ENCODE measurements at regions not wholly inside any gene's neighbourhood (a gene's known extent, or its start where the extent isn't known, plus 50 kb on each side); places are given as distances from the start of the nearest gene placed in this dataset.

GRCh38 chr2:160731415-160731814 is 237.8 kb upstream of the RBMS1 start:
- no peaks in the 10 kb centered on the region for H3K36me3 ChIP-seq (ENCODE audit: control insufficient read depth in 4 of 4, insufficient read depth in 4 of 4, low read length in 4 of 4)
- no peaks in the 10 kb centered on the region for H3K9me3 ChIP-seq (ENCODE audit: control insufficient read depth in 4 of 4, insufficient read depth in 3 of 4, low read length in 3 of 4)
- no peak overlapping the region for H3K4me3 ChIP-seq
- DNase-seq (no peak), ATAC-seq (ENCODE audit: insufficient read depth, low FRiP score) (no peak)
- no peak overlapping the region for H3K9ac ChIP-seq (ENCODE audit: insufficient read depth in 1 of 2, low read length in 2 of 2)
- TF ChIP-seq, protein P1, sequence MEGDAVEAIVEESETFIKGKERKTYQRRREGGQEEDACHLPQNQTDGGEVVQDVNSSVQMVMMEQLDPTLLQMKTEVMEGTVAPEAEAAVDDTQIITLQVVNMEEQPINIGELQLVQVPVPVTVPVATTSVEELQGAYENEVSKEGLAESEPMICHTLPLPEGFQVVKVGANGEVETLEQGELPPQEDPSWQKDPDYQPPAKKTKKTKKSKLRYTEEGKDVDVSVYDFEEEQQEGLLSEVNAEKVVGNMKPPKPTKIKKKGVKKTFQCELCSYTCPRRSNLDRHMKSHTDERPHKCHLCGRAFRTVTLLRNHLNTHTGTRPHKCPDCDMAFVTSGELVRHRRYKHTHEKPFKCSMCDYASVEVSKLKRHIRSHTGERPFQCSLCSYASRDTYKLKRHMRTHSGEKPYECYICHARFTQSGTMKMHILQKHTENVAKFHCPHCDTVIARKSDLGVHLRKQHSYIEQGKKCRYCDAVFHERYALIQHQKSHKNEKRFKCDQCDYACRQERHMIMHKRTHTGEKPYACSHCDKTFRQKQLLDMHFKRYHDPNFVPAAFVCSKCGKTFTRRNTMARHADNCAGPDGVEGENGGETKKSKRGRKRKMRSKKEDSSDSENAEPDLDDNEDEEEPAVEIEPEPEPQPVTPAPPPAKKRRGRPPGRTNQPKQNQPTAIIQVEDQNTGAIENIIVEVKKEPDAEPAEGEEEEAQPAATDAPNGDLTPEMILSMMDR (IDR thresholded peaks at IDR 0.05; ENCODE audit: control extremely low read depth, extremely low read depth), result no peak
- peaks cover 0 to 5% (median 0%) of the 10 kb centered on the region in 5 donors for H3K4me1 ChIP-seq (ENCODE audit: control insufficient read depth in 5 of 5, insufficient read depth in 5 of 5, low read length in 5 of 5)
- H3K27ac ChIP-seq (ENCODE audit: low read depth in 1 of 2, low read length in 1 of 2), result no peak overlapping the region
- H3K27me3 ChIP-seq (ENCODE audit: control insufficient read depth in 3 of 3, insufficient read depth in 3 of 3, low read length in 2 of 3), result no peaks in the 10 kb centered on the region

DNA sequence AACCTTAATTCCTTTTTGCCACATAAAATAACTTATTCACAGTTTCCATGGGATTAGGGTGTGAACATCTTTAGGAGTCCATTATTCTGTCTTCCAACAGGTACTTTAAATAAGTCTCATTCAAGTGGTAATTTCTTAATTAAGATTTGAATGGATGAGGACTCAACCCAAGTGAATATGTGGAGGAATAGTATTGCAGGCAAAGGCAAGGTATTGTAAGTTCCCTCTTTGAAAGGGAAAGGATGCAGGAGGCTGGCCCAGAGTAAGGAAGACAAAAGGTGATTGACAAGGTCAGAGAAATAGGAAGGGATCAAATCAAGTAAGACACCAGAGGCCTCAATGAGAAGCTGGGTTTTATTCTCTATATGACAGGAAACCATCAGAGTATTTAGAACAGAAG is 238.2 kb upstream of the RBMS1 start:
- DNase-seq (no peak), ATAC-seq (ENCODE audit: insufficient read depth, low FRiP score) (no peak)
- no peaks in the 10 kb centered on the region for H3K9me3 ChIP-seq (ENCODE audit: control insufficient read depth in 4 of 4, insufficient read depth in 3 of 4, low read length in 3 of 4)
- H3K4me3 ChIP-seq, result no peak overlapping the region
- no peaks in the 10 kb centered on the region for H3K36me3 ChIP-seq (ENCODE audit: control insufficient read depth in 4 of 4, insufficient read depth in 4 of 4, low read length in 4 of 4)
- no peak overlapping the region for H3K27ac ChIP-seq (ENCODE audit: low read depth in 1 of 2, low read length in 1 of 2)
- H3K9ac ChIP-seq (ENCODE audit: insufficient read depth in 1 of 2, low read length in 2 of 2), result no peak overlapping the region
- TF ChIP-seq, protein P1 (IDR thresholded peaks at IDR 0.05; ENCODE audit: control extremely low read depth, extremely low read depth), result no peak
- H3K27me3 ChIP-seq (ENCODE audit: control insufficient read depth in 3 of 3, insufficient read depth in 3 of 3, low read length in 2 of 3), result no peaks in the 10 kb centered on the region
- H3K4me1 ChIP-seq (ENCODE audit: control insufficient read depth in 5 of 5, insufficient read depth in 5 of 5, low read length in 5 of 5), result peaks cover 0 to 5% (median 0%) of the 10 kb centered on the region in 5 donors

- Histone ChIP-seq H3K4me1 (ENCODE audit: control insufficient read depth in 5 of 5, insufficient read depth in 5 of 5, low read length in 5 of 5) (peaks cover 0 to 5% (median 0%) of the 10 kb centered on the region in 5 donors), H3K36me3 (ENCODE audit: control insufficient read depth in 4 of 4, insufficient read depth in 4 of 4, low read length in 4 of 4) (no peaks in the 10 kb centered on the region), H3K9me3 (ENCODE audit: control insufficient read depth in 4 of 4, insufficient read depth in 3 of 4, low read length in 3 of 4) (no peaks in the 10 kb centered on the region), H3K27me3 (ENCODE audit: control insufficient read depth in 3 of 3, insufficient read depth in 3 of 3, low read length in 2 of 3) (no peaks in the 10 kb centered on the region), H3K27ac (ENCODE audit: low read depth in 1 of 2, low read length in 1 of 2) (no peak overlapping the region), H3K4me3 (no peak overlapping the region), H3K9ac (ENCODE audit: insufficient read depth in 1 of 2, low read length in 2 of 2) (no peak overlapping the region)
- DNase-seq (no peak), ATAC-seq (ENCODE audit: insufficient read depth, low FRiP score) (no peak)
- TF ChIP-seq, protein P1 (IDR thresholded peaks at IDR 0.05; ENCODE audit: control extremely low read depth, extremely low read depth), result no peak
Measured at GRCh38 chr2:160735696-160736095, 242.1 kb upstream of the RBMS1 start.
